ENCODE measurements at regions not wholly inside any gene's neighbourhood (a gene's known extent, or its start where the extent isn't known, plus 50 kb on each side); places are given as distances from the start of the nearest gene placed in this dataset.

GRCh38 chr11:122604621-122605020 lies 50.9 kb upstream of the UBASH3B start:
- TF ChIP-seq CTCF (IDR thresholded peaks at IDR 0.05) (no peak), POLR2A (IDR thresholded peaks at IDR 0.05) (no peak)
